Right renal pelvis (tissue), 4 donors: ENCODE measurements at regions not wholly inside any gene's neighbourhood (a gene's known extent, or its start where the extent isn't known, plus 50 kb on each side); places are given as distances from the start of the nearest gene placed in this dataset.
"Not testable (repeated sequence)": the region's sequence is repeated elsewhere in the genome, so short reads cannot be mapped to it uniquely, and the experiment has no call there.

ENCODE experiments used
- DNase-seq, 4 donors: peaks; one replicate each; pipeline ENCODE4 v3.0.0-alpha.2; 2013; ENCODE audit warnings: low read depth in 4 of 4, low spot score in 3 of 4, missing footprints in 1 of 4

GRCh38 chr12:87196321-87196720 is 832.9 kb downstream of the C12orf50 start:
- no peak for DNase-seq

- DNase-seq, result not testable (repeated sequence)
Observed at GRCh38 chr12:87194389-87194788, 834.8 kb downstream of the C12orf50 start.

- no peak for DNase-seq
Observed at GRCh38 chr12:87185367-87185766, 843.8 kb downstream of the C12orf50 start.

GRCh38 chr12:87182696-87183233 is 846.4 kb downstream of the C12orf50 start:
- DNase-seq, result no peak

- DNase-seq, result no peak
Observed at GRCh38 chr12:87171356-87171755, 857.8 kb downstream of the C12orf50 start.

GRCh38 chr12:87169010-87169409 is 860.2 kb downstream of the C12orf50 start:
- no peak for DNase-seq

GRCh38 chr12:87165733-87166375 is 863.3 kb downstream of the C12orf50 start:
- no peak for DNase-seq

- no peak for DNase-seq
Observed at GRCh38 chr12:87163122-87163521, 866.1 kb downstream of the C12orf50 start.

- no peak for DNase-seq
Observed at GRCh38 chr12:87160848-87161601, 868.2 kb downstream of the C12orf50 start.

- DNase-seq, result no peak
Observed at GRCh38 chr12:87157791-87158190, 871.4 kb downstream of the C12orf50 start.

GRCh38 chr12:87155621-87156020 is 873.6 kb downstream of the C12orf50 start:
- no peak for DNase-seq

- DNase-seq, result no peak
Observed at GRCh38 chr12:87152841-87153528, 876.2 kb downstream of the C12orf50 start.

- DNase-seq, result no peak
Observed at GRCh38 chr12:87152075-87152474, 877.1 kb downstream of the C12orf50 start.

- DNase-seq, result no peak
Observed at GRCh38 chr12:87150969-87151662, 878.1 kb downstream of the C12orf50 start.

- DNase-seq, result no peak
Observed at GRCh38 chr12:87142342-87142741, 886.2 kb upstream of the MGAT4C start.

GRCh38 chr12:87141091-87141490 is 884.9 kb upstream of the MGAT4C start:
- DNase-seq, result no peak

GRCh38 chr12:87140262-87140661 is 884.1 kb upstream of the MGAT4C start:
- no peak for DNase-seq

- DNase-seq, result no peak
Observed at GRCh38 chr12:87137220-87137619, 881.0 kb upstream of the MGAT4C start.

- no peak for DNase-seq
Observed at GRCh38 chr12:87136330-87136976, 880.3 kb upstream of the MGAT4C start.

- no peak for DNase-seq
Observed at GRCh38 chr12:87127272-87127671, 871.1 kb upstream of the MGAT4C start.
